ENCODE measurements at regions not wholly inside any gene's neighbourhood (a gene's known extent, or its start where the extent isn't known, plus 50 kb on each side); places are given as distances from the start of the nearest gene placed in this dataset.
"Not testable (repeated sequence)": the region's sequence is repeated elsewhere in the genome, so short reads cannot be mapped to it uniquely, and the experiment has no call there.

DNA sequence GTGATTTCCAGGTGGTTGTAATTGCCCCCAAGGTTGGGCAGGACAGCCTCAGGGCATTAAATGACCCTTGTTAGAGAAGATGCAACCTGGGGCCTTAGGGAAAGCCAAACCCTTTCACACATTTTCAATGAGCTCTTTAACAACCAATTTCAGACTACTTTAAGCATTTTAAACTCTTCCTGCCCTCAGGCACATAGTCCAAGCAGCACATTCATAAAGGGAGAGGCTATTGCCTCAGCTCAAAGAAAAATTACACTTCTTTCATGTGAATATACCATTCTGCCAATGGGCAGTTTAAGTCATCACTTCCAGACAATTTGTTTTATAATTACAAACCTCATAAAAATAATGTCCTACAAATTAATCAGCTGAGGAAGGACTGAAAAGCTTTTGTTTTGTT, 544.5 kb downstream of the NPIPA7 start:
- ATAC-seq (no peak), DNase-seq (ENCODE audit: low spot score in 2 of 2) (no peak)
- Mint-ChIP-seq H3K36me3 (no peaks in the 10 kb centered on the region), H3K9me3 (no peaks in the 10 kb centered on the region), H3K27ac (no peak overlapping the region)

DNA sequence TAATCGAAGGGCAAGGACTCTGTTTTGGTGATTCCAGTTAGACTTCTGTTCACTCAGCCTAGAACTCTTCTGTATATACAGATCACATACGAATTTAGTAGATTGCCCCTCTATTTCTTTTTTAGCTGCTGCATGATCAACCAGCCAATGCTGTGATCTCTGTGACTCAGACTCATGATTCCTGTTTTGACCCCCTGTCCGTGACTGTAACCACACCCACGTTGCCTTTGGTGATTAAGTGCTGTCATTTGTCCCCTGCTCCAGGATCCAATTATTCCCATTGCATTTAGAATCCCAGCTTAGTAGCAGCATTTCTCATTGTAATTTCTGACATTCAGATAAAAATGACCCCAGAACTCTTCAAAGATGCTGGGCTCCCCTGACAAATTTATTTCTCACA, 545.7 kb downstream of the NPIPA7 start:
- ATAC-seq (no peak), DNase-seq (ENCODE audit: low spot score in 2 of 2) (no peak)
- Mint-ChIP-seq H3K36me3 (no peaks in the 10 kb centered on the region), H3K27ac (no peak overlapping the region), H3K9me3 (no peaks in the 10 kb centered on the region)

DNA sequence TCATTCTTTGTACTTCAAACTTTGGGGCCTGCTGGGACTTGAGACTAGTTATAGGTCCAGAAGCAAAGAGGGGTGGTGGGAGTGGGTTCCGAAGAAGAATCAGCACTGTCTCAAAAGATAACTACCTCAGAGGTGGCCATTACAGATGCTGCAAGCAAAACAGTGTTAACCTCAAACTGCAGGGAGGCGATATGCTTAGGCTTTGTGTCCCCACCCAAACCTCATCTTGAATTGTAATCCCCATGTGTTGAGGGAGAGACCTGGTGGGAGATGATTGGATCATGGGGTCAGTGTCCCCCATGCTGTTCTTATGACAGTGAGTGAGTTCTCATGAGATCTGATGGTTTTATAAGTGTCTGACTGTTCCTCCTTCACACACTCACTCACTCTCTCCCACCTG, 545.3 kb downstream of the XYLT1 start:
- DNase-seq (ENCODE audit: low spot score in 2 of 2) (no peak), ATAC-seq (no peak)
- no peaks in the 10 kb centered on the region for H3K9me3 Mint-ChIP-seq
- H3K36me3 Mint-ChIP-seq, result no peaks in the 10 kb centered on the region
- no peak overlapping the region for H3K27ac Mint-ChIP-seq

DNA sequence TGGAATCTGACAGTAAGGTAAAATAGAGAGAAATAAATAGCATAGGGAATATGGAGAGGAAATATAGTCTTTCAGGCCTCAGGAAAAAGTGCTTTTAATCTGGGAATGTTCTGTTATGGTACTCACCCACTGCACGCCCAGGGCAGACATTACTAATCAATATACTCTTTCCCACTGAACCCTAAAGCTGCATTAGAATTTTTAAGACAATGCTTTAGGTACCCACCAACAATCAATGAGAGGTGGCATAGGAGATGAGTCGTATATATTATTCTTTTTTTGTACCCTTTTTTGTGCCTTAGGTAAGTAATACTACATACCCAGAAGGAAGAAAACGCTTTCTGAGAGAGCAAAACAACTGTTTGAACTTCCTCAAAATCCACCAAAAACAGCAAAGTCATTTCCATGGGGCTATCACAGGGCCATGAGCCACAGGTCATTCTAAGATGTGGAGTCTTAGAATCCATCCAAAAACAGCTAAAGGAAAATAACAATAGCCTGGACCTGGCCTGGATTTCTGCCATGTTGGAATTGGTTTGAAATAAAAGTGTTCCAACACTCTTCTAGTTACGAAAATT, 542.1 kb downstream of the XYLT1 start:
- Mint-ChIP-seq H3K36me3 (no peaks in the 10 kb centered on the region), H3K9me3 (no peaks in the 10 kb centered on the region), H3K27ac (no peak overlapping the region)
- no peak for ATAC-seq
- DNase-seq (ENCODE audit: low spot score in 2 of 2), result no peak

DNA sequence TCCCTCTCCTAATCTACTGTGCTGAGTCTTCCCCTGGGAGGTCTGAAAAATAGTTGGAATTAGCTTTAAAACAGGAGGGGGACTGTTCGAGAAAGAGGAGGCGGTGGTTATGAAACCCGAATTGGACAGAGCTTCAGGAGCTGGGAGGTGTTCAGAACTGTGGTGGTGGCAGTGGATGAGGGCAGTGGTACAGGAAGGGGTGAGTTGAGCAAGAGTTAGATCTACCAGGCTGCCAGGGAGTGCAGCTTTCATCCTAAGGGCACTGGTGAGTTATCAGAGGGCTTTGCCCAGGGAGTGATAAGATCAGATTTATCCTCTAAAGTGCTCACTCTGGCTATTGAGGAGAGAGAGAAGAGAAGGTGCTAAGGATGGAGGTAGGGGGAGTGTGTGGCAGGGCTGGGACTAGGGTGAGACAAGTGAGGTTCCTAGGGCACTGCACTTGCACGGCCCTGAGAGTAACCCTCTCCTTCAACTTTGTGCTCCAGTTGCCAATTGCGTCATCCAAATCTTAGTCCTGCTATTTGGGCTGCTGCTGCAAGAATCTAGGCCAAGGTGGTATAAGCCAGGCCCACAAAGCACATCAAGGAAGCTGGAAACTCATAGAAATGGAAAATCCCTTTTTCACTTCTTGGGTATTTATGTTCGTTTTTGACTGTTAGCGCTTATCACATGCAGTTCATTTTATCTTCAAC, 540.3 kb downstream of the XYLT1 start:
- no peak for DNase-seq (ENCODE audit: low spot score in 2 of 2)
- no peaks in the 10 kb centered on the region for H3K9me3 Mint-ChIP-seq
- H3K27ac Mint-ChIP-seq, result no peak overlapping the region
- no peaks in the 10 kb centered on the region for H3K36me3 Mint-ChIP-seq
- ATAC-seq, result no peak

DNA sequence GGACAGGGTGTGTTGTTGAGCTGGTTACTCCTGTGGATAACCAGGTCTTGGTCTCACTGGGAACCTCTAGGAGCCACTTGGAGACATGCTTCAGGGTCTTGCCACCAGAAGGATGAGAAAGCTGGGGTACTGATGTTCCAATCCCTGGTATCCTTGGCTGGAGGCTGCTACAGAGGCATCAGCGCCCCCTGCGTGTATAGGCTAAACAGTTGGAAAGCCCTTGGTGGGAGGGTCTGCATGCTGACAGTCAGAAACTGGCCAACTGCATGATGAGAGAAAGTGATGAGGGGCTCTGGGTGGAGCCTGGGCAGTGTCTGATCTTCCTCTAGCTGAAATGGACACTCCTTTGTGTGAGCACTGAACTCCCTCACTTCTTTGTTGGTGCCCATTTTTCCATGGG, 536.9 kb downstream of the XYLT1 start:
- ATAC-seq, result no peak
- Mint-ChIP-seq H3K9me3 (no peaks in the 10 kb centered on the region), H3K27ac (no peak overlapping the region), H3K36me3 (no peaks in the 10 kb centered on the region)
- DNase-seq (ENCODE audit: low spot score in 2 of 2), result no peak

DNA sequence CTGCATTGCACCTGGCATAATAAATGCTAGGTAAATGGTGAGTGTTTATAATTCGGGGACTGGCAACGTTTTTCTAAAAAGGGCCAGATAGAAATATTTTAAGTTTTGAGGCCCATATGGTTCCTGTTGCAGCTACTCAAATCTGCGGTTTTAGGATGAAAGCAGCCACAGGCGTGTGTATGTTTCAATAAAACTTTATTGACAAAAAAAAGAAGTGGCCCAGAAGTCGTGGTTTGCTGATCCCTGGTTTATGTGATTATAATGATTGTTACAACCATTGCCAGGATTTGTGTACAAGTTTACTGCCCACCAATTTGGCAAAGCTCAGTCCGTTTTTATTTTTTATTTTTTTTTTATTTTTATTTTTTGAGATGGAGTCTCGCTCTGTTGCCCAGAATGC, 536.1 kb downstream of the XYLT1 start:
- Mint-ChIP-seq H3K36me3 (no peaks in the 10 kb centered on the region), H3K27ac (no peak overlapping the region), H3K9me3 (no peaks in the 10 kb centered on the region)
- ATAC-seq (no peak), DNase-seq (ENCODE audit: low spot score in 2 of 2) (no peak)

DNA sequence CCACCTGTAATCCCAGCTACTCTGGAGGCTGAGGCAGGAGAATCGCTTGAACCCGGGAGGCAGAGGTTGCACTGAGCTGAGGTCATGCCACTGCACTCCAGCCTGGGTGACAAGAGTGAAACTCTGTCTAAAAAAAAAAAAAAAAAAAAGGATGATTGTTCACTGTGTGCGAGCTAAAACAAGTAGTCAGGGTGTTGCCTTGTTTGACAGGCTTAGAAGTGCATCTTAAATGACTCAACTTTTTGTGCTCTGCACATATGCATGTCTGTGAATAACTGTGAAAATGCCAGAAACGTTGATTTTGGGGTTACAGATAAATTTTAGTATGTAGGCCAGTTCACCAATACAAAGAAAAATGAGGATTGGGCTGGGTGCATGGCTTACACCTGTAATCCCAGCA, 534.9 kb downstream of the XYLT1 start:
- DNase-seq (ENCODE audit: low spot score in 2 of 2); H3K36me3 Mint-ChIP-seq; H3K9me3 Mint-ChIP-seq; ATAC-seq; H3K27ac Mint-ChIP-seq: not testable (repeated sequence)

DNA sequence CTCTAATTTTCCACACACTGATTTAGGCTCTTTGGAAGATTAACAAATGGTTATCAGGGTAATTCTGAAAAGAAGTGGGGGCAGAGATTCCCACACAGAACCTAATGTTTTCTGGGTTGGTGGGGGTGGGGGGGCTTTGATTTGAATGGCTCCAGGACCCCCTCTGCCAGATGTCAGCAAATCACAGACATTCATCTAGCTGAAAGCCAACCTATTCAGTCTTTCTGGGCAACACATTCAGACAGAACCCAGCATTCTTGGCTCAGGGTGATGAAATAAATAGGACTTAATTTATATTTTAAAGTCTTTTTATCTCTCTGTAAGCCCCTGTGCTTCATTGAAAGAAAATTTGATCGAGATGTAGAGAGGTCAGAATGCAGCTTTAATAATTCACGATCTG, 533.2 kb downstream of the XYLT1 start:
- no peak for ATAC-seq
- Mint-ChIP-seq H3K36me3 (no peaks in the 10 kb centered on the region), H3K9me3 (no peaks in the 10 kb centered on the region), H3K27ac (no peak overlapping the region)
- no peak for DNase-seq (ENCODE audit: low spot score in 2 of 2)

DNA sequence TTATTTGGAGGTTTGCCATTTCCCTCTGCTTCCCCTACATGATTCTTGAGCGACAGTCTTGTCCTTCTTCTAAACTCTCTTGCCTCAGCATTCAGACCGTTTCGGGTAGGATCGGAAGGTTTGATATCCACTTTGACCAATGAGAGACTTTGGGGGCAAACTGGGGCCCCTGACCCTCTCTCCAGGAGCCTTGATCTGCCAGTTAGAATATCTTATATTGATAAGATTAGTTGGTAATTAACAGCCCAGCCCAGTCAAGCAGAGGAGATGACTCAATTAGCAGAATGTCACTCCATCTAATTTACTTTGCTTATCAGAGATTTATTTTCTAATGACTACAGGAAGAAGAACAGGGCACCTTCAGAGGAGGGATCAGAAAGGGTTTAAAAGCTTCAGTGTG, 532.8 kb downstream of the XYLT1 start:
- no peak overlapping the region for H3K27ac Mint-ChIP-seq
- no peaks in the 10 kb centered on the region for H3K36me3 Mint-ChIP-seq
- ATAC-seq (no peak), DNase-seq (ENCODE audit: low spot score in 2 of 2) (no peak)
- no peaks in the 10 kb centered on the region for H3K9me3 Mint-ChIP-seq

DNA sequence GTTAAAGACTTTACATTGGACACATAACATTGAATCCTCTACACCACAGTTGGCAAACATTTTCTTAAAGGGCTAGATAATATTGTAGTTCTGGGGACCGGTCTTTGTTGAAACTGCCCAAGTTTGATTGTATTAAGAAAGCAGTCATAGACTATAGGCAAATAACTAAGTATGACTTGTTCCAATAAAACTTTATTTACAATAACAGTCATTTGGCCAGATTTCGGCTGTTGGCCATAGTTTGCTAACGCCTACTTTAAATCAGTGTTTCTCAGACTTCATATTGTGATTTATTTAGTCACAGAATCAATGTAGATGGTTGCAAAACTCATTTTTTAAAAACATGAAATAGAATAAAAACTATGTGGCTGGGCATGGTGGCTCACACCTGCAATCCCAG, 531.8 kb downstream of the XYLT1 start:
- H3K27ac Mint-ChIP-seq, result no peak overlapping the region
- DNase-seq (ENCODE audit: low spot score in 2 of 2) (no peak), ATAC-seq (no peak)
- no peaks in the 10 kb centered on the region for H3K36me3 Mint-ChIP-seq
- no peaks in the 10 kb centered on the region for H3K9me3 Mint-ChIP-seq

DNA sequence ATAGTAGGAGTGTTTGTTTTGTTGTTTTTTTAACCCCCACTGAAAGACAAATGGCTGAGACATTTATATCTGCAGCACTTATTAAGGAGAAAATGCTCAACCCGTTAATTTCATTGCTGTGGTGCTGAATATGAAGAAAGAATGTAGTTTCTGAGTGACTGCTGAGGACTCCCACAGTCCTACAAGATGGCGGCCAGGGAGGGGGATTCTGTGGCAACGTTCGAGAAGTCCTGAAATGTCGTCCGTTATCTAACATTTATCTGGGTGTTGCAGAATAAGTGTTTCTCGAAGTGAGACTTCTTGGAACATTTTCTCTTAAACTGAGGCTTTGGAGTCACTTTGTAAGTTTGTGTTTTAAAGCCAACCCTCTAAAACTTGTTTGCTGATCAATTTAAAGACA, 530.4 kb downstream of the XYLT1 start:
- H3K27ac Mint-ChIP-seq, result no peak overlapping the region
- DNase-seq (ENCODE audit: low spot score in 2 of 2), result no peak
- H3K9me3 Mint-ChIP-seq, result no peaks in the 10 kb centered on the region
- H3K36me3 Mint-ChIP-seq, result no peaks in the 10 kb centered on the region
- no peak for ATAC-seq

DNA sequence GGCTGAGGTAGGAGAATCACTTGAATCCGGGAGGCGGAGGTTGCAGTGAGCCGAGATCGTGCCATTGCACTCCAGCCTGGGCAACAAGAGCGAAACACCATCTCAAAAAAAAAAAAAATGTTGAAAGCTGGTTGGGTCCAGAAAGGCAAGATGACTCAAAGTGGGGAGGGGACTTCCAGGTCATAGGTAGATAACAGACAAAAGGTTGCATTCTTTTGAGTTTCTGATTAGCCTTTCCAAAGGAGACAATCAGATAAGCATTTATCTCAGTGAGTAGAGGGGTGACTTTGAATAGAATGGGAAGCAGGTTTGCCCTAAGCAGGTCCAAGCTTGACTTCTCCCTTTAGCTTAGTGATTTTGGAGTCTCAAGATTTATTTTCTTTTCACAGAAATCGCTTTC, 527.9 kb downstream of the XYLT1 start:
- H3K36me3 Mint-ChIP-seq; ATAC-seq; DNase-seq (ENCODE audit: low spot score in 2 of 2); H3K27ac Mint-ChIP-seq; H3K9me3 Mint-ChIP-seq: not testable (repeated sequence)

DNA sequence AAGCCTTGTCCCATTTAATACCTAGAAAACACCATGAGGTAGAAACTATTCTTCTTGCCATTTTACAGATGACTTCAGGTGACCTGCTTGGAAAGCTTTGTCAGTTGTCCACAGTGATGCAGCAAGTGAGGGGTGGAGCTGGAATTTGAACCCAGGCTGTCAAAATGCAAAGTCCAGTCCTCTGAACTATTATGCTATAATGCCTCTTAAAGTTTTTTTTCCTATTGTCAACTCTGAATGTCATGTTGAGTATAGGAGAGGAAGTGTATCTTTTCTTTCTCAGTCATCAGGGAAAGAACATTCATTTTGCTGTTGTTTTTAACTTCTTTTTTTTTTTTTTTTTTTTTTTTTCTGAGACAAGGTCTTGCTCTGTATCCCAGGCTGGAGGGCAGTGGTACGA, 525.6 kb downstream of the XYLT1 start:
- Mint-ChIP-seq H3K27ac (no peak overlapping the region), H3K9me3 (peaks cover 0 to 9% of the 10 kb centered on the region in 2 donors), H3K36me3 (peaks cover 6 to 8% of the 10 kb centered on the region in 2 donors)
- DNase-seq (ENCODE audit: low spot score in 2 of 2), result no peak
- no peak for ATAC-seq

DNA sequence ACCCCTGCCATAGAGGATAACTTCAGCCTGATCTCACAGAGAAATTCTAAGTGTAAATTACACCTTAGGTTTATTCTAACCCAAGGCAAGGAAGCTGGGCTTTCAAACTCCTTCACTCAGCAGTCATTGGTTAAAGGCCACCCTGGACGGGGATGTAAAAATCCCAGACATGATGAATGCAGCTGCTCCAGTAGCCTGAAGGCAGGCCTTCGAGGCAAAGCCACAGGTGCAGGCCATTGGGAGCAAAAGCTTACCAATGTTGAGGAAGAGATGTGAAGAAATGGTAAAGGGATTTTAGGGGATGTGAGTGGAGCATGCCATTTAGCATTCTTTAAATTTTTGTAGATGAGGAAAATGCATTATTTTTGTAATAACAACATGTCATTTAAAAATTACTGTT, 514.4 kb downstream of the XYLT1 start:
- Mint-ChIP-seq H3K9me3 (peaks cover 0 to 5% of the 10 kb centered on the region in 2 donors), H3K27ac (no peak overlapping the region), H3K36me3 (no peaks in the 10 kb centered on the region)
- DNase-seq (ENCODE audit: low spot score in 2 of 2), result no peak
- no peak for ATAC-seq

DNA sequence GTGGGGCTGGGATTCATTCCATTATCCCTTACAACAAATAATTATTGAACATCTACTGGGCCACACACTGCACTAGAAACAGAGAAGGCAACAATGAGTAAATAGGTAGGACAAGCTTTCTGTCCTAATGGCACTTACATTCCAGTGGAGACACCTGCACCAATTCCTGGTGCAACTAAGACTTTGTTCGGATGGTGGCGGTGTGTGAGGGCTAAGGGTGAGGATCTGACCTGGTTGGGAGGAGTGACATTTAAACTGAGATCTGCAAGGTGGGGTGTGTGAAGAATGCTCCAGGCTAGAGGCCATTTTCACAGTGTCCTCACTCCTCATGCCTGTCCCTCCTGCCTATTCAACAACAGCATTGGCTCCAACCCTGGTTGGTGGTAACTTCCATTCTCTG, 510.0 kb downstream of the XYLT1 start:
- DNase-seq (ENCODE audit: low spot score in 2 of 2) (no peak), ATAC-seq (no peak)
- Mint-ChIP-seq H3K27ac (no peak overlapping the region), H3K36me3 (no peaks in the 10 kb centered on the region), H3K9me3 (peaks cover 5% of the 10 kb centered on the region in 2 donors)

DNA sequence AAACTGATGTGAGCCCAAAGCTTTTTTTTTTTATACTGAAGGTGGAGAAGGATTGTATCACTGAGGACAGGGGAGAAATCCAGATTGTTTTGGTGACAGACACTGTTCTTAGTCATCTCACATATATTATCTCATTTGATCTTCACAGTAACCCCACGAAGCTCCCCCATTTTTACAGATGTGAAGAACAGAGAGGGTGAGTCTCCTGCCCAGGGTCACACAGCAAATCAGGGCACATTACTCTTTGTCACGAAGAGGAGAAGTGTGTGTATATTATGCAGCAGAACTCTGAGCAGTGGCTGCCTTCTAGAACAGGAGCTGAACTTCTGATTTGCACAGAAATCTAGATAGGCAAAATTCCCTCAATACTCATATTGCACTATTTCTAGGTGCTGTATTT, 504.3 kb downstream of the XYLT1 start:
- peaks cover 5 to 9% of the 10 kb centered on the region in 2 donors for H3K9me3 Mint-ChIP-seq
- DNase-seq (ENCODE audit: low spot score in 2 of 2), result no peak
- H3K27ac Mint-ChIP-seq, result no peak overlapping the region
- ATAC-seq, result peak in 1 of 2 donors; percentile 61
- no peaks in the 10 kb centered on the region for H3K36me3 Mint-ChIP-seq

DNA sequence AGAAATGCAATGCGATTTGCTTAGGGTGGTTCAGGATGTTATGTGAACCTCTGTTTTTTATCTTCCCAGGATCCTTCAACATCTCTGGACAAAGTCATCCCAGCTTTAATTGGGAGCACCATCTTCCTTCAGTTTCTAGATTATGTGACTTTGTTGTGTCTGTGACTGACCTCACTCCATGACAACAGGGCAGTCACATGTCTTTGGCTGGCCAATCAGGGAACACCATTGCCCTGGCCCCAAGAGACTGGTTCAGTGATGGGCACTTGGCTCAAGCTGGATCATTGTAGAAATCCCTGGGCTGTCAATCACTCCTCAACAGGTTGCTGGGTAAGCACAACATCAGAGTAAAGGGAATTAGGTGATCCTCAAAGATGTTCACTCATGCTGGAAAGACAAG, 499.7 kb downstream of the XYLT1 start:
- Mint-ChIP-seq H3K36me3 (no peaks in the 10 kb centered on the region), H3K27ac (no peak overlapping the region), H3K9me3 (peaks cover 0 to 9% of the 10 kb centered on the region in 2 donors)
- DNase-seq (ENCODE audit: low spot score in 2 of 2) (no peak), ATAC-seq (no peak)
